AG10803 (cell line): ENCODE measurements at regions not wholly inside any gene's neighbourhood (a gene's known extent, or its start where the extent isn't known, plus 50 kb on each side); places are given as distances from the start of the nearest gene placed in this dataset.
"Not testable (repeated sequence)": the region's sequence is repeated elsewhere in the genome, so short reads cannot be mapped to it uniquely, and the experiment has no call there.

Experiments
- DNase-seq: peaks from one replicate; pipeline ENCODE4 v3.0.0; 2010; ENCODE audit warnings: low read depth
- H3K4me3 ChIP-seq: 2 replicates; pipeline ENCODE4 v1.5.1; 2011; ENCODE audit warnings: mild to moderate bottlenecking, low read length, control low read depth
- TF ChIP-seq, protein P1 (sequence below): conservative IDR thresholded peaks from 2 replicates; pipeline ENCODE4 v1.5.1; 2011; ENCODE audit warnings: mild to moderate bottlenecking, low read length, control low read depth, inconsistent platforms

DNA sequence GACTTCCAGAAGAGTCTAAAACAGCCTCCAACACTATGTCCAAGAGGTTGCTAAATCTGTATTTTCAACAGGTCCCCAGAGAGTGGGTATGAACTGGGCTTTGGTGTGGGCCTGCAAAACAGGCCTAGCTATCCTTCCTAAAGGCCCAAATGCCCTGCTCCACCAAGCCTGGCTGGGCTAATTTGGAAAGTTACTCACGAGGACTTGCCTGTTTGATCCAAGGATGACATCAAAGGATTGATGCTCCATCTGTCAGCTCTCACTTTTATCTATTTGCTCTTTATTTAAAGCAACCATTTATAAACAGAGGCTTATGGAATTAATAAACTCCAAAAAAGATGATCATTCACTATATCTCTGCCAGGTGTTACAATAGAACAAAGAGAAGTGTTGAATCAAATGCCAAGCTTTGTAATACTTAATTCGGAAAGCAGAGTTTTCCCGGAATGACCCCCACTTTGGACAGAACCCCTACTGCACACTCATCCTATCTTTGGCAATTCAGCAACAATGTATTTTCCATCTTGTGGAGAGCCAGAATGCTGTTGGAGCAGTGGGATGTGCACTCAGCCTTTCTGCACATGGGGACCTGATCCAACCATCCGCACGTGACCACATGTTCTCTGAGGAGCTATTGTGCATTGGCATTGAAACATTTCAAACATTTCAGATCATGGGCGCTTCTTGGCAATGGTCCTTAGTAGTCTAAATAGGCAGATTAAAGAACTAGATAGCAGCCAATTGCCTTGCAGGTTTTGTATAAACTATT, 163.3 kb upstream of the THBS1 start:
- TF ChIP-seq, protein P1, sequence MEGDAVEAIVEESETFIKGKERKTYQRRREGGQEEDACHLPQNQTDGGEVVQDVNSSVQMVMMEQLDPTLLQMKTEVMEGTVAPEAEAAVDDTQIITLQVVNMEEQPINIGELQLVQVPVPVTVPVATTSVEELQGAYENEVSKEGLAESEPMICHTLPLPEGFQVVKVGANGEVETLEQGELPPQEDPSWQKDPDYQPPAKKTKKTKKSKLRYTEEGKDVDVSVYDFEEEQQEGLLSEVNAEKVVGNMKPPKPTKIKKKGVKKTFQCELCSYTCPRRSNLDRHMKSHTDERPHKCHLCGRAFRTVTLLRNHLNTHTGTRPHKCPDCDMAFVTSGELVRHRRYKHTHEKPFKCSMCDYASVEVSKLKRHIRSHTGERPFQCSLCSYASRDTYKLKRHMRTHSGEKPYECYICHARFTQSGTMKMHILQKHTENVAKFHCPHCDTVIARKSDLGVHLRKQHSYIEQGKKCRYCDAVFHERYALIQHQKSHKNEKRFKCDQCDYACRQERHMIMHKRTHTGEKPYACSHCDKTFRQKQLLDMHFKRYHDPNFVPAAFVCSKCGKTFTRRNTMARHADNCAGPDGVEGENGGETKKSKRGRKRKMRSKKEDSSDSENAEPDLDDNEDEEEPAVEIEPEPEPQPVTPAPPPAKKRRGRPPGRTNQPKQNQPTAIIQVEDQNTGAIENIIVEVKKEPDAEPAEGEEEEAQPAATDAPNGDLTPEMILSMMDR = no peak
- peak; percentile 43 for DNase-seq
- H3K4me3 ChIP-seq = no peak overlapping the region

DNA sequence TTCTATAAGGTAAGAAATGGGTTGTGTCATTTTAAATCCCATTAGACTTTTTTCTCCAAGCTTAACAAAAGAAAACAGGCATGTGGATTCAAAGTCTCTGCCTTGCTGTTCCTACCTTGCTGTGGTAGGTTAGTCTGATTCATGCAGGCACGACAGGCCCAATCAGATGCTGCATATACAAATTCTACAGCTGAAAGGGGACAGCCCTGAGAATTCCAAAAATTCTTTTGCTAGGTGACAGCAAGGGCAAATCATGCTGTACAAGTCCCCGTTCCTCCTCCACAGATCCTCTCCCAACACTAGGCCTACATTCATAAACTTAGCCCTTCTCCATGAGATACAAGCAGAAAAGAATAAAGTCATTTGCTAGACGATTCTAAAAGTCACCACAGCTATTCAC, 161.2 kb upstream of the THBS1 start:
- no peak overlapping the region for H3K4me3 ChIP-seq
- TF ChIP-seq, protein P1 = no peak

DNA sequence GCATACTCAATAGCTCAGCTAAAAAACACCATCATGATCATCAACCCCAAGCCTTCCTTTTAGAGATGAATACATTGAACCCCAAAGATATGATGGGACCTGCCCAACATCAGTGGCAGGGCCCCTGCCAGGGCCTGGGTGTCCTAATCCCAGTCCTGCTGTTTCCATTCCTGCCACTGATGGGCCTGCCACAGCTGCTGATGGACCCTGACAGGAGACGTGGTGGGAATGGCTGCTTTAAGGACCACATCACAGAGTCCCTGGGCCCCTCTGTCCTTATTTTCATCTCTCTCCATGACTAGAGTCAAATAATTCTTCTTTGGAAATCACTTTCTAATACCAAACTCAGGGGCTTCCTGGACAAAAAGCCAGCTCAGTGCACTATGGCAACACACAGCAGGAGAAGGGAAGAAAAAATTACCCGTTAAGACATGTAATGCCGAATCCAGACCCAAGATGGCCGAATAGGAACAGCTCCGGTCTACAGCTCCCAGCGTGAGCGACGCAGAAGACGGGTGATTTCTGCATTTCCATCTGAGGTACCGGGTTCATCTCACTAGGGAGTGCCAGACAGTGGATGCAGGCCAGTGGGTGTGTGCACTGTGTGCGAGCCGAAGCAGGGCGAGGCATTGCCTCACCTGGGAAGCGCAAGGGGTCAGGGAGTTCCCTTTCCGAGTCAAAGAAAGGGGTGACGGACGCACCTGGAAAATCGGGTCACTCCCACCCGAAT, 160.6 kb upstream of the THBS1 start:
- DNase-seq, H3K4me3 ChIP-seq: not testable (repeated sequence)

More for the DNA sequence above, 161.2 kb upstream of the THBS1 start:
- no peak for DNase-seq

DNA sequence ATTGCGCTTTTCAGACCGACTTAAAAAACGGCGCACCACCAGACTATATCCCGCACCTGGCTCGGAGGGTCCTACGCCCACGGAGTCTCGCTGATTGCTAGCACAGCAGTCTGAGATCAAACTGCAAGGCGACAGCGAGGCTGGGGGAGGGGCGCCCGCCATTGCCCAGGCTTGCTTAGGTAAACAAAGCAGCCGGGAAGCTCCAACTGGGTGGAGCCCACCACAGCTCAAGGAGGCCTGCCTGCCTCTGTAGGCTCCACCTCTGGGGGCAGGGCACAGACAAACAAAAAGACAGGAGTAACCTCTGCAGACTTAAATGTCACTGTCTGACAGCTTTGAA, 160.1 kb upstream of the THBS1 start:
- not testable (repeated sequence) for H3K4me3 ChIP-seq, DNase-seq

DNA sequence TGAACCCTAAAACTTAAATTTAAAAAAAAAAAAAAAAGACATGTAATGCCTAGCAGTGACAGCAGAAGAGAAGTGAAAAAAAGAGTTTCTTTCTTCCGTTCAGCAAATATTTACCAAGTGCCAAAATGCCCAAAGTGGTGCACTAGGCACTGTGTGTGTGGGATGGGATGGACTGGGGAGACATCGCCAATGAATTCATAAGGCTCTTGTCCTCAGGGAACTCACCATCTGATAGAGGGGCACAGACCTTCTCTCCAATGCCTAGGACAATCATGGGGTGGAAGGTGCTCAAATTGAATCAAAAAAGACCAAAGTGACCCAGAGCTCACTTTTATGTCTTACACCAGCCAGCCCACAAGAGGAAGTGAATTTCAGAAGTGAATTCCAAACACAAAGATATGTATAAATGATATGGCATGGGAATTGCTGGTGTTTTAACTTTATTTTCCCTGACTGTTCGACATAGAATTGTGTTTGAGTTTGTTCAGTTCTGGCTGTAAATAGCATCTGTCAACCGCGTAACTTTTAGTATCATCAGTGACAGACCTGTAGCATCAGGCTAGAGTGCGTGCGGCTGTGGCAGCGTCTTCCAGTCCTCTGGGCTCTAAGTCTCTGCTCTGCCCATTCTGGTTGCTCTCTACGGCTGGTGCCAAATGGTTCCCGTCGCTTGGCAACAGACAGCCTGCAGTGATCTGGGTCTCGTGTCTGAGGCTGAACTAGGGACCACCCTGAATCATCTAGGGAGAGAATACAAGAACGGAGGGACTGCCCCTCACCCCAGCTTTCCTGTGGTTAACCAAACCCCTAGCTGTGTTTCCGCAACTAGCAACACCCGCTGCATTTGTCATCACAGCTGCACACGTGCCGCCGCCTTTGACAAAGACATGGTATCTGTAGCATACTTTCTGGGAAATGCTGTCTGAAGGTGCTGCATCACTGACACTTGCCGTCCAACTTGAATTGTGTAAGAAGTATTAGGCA, 154.0 kb upstream of the THBS1 start:
- DNase-seq = peak; percentile 97
- H3K4me3 ChIP-seq = peak overlapping the region; percentile 15
- TF ChIP-seq, protein P1 = no peak

DNA sequence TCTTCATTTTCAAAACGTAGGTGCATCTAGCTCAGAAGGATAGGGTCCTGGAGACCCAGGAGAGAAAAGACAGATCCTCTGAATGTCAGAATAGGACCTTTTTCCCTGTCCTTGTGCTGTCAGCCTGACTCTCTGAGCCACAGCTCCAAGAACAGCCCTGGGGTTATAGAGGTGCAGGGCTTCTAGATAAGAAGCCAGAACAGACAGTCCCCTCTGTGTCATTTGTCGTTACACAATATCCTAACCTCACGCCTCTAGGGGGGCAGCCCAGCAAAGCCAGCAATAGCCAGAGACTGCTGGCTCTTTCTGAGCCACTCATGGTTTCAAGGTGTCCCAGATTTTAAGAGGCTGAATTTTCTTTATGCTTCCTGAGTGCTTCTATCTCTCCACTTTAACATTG, 153.2 kb upstream of the THBS1 start:
- TF ChIP-seq, protein P1 = no peak
- no peak overlapping the region for H3K4me3 ChIP-seq
- peak; percentile 31 for DNase-seq

DNA sequence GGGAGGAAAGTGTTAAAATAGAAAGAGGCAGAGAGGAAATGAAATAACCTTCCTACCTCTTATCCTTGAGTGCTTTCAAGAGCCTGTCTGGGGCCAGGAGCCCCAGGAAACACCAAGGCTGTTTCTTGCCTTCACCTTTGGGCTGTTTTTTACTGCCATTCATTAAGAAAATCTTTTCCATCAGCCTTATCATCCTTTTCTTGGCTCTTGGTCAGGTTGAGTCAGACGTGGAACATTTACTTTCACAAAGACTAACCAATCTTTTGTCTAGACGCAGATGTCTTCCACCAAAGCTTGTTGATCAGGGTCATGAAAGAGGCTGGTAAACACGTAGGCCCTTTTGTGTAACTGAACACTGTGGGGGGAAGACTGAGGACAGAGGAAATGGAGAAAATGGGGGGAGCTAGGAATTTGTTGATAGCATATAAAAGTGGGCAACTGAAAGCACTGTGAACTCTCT, 151.0 kb upstream of the THBS1 start:
- TF ChIP-seq, protein P1 = no peak
- no peak overlapping the region for H3K4me3 ChIP-seq
- DNase-seq = peak; percentile 91
